ENCODE measurements at regions not wholly inside any gene's neighbourhood (a gene's known extent, or its start where the extent isn't known, plus 50 kb on each side); places are given as distances from the start of the nearest gene placed in this dataset.

GRCh38 chr14:34170882-34171281, 220.0 kb upstream of the EGLN3 start:
- peaks cover 0 to 22% (median 9%) of the 10 kb centered on the region in 12 donors for H3K4me1 ChIP-seq
- no peaks in the 10 kb centered on the region for H3K9me3 ChIP-seq
- H3K27ac ChIP-seq, result no peak overlapping the region
- TF ChIP-seq CTCF (IDR thresholded peaks at IDR 0.05) (no peak), POLR2A (IDR thresholded peaks at IDR 0.05) (no peak)
- no peaks in the 10 kb centered on the region for H3K27me3 ChIP-seq
- H3K36me3 ChIP-seq, result no peaks in the 10 kb centered on the region
- intact Hi-C loops (cut with DNase I), result no loop called here
- ATAC-seq (no peak), DNase-seq (no peak)
- WGBS, 4 donors, result 92 to 97% (median 97%) methylated on average over 1 of the region's 1 CpG
- H3K4me3 ChIP-seq, result no peak overlapping the region

- DNase-seq (no peak), ATAC-seq (no peak)
- 75 to 83% (median 78%) methylated on average over 3 of the region's 3 CpGs for WGBS, 4 donors
These were observed 218.7 kb upstream of the EGLN3 start for GRCh38 chr14:34169561-34169960.

GRCh38 chr14:34168656-34169055, 217.8 kb upstream of the EGLN3 start:
- WGBS, 4 donors, result 81 to 84% (median 83%) methylated on average over 8 of the region's 8 CpGs
- no peaks in the 10 kb centered on the region for H3K9me3 ChIP-seq
- H3K36me3 ChIP-seq, result no peaks in the 10 kb centered on the region
- H3K27ac ChIP-seq, result no peak overlapping the region
- peaks cover 0 to 22% (median 7%) of the 10 kb centered on the region in 12 donors for H3K4me1 ChIP-seq
- no peak overlapping the region for H3K4me3 ChIP-seq
- H3K27me3 ChIP-seq, result no peaks in the 10 kb centered on the region
- no peak for TF ChIP-seq POLR2A (IDR thresholded peaks at IDR 0.05)
- TF ChIP-seq CTCF (IDR thresholded peaks at IDR 0.05), result no peak
- intact Hi-C loops (cut with DNase I), result no loop called here
- DNase-seq (no peak), ATAC-seq (no peak)

More at GRCh38 chr14:34169561-34169960, 218.7 kb upstream of the EGLN3 start:
- no peaks in the 10 kb centered on the region for H3K36me3 ChIP-seq
- H3K27ac ChIP-seq, result no peak overlapping the region
- peaks cover 0 to 22% (median 7%) of the 10 kb centered on the region in 12 donors for H3K4me1 ChIP-seq
- TF ChIP-seq POLR2A (IDR thresholded peaks at IDR 0.05) (no peak), CTCF (IDR thresholded peaks at IDR 0.05) (no peak)
- no peaks in the 10 kb centered on the region for H3K27me3 ChIP-seq
- no peak overlapping the region for H3K4me3 ChIP-seq
- no peaks in the 10 kb centered on the region for H3K9me3 ChIP-seq
- intact Hi-C loops (cut with DNase I), result no loop called here

- Histone ChIP-seq H3K4me3 (no peak overlapping the region), H3K27me3 (no peaks in the 10 kb centered on the region), H3K9me3 (no peaks in the 10 kb centered on the region), H3K27ac (no peak overlapping the region), H3K36me3 (no peaks in the 10 kb centered on the region), H3K4me1 (peaks cover 0 to 3% (median 0%) of the 10 kb centered on the region in 12 donors)
- WGBS, 4 donors, result 69 to 89% (median 72%) methylated on average over 5 of the region's 5 CpGs
- intact Hi-C loops (cut with DNase I), result no loop called here
- DNase-seq (no peak), ATAC-seq (no peak)
- TF ChIP-seq CTCF (IDR thresholded peaks at IDR 0.05) (no peak), POLR2A (IDR thresholded peaks at IDR 0.05) (no peak)
These were observed 215.0 kb upstream of the EGLN3 start for GRCh38 chr14:34165847-34166350.

Data from heart left ventricle (tissue), 16 donors.